ENCODE measurements at regions not wholly inside any gene's neighbourhood (a gene's known extent, or its start where the extent isn't known, plus 50 kb on each side); places are given as distances from the start of the nearest gene placed in this dataset.
"Not testable (repeated sequence)": the region's sequence is repeated elsewhere in the genome, so short reads cannot be mapped to it uniquely, and the experiment has no call there.

GRCh38 chr14:45940318-45940717 is 687.3 kb upstream of the MIS18BP1 start:
- ATAC-seq (no peak), DNase-seq (no peak)
- intact Hi-C loops (cut with DNase I): no loop called here
- Histone ChIP-seq H3K9me3 (no peaks in the 10 kb centered on the region), H3K27ac (no peak overlapping the region), H3K4me3 (no peak overlapping the region), H3K36me3 (replicated peaks in 1 of 2; ENCODE audit: insufficient read depth in 1 of 2, low read depth in 2 of 2) (no peaks in the 10 kb centered on the region), H3K4me1 (no peaks in the 10 kb centered on the region), H3K27me3 (no peaks in the 10 kb centered on the region)
- TF ChIP-seq POLR2A (IDR thresholded peaks at IDR 0.05) (no peak), CTCF (IDR thresholded peaks at IDR 0.05) (no peak)

GRCh38 chr14:45939572-45939971 is 686.6 kb upstream of the MIS18BP1 start:
- Histone ChIP-seq H3K4me3 (no peak overlapping the region), H3K4me1 (no peaks in the 10 kb centered on the region), H3K27ac (no peak overlapping the region), H3K27me3 (no peaks in the 10 kb centered on the region), H3K9me3 (no peaks in the 10 kb centered on the region), H3K36me3 (replicated peaks in 1 of 2; ENCODE audit: insufficient read depth in 1 of 2, low read depth in 2 of 2) (no peaks in the 10 kb centered on the region)
- TF ChIP-seq POLR2A (IDR thresholded peaks at IDR 0.05): no peak
- TF ChIP-seq CTCF (IDR thresholded peaks at IDR 0.05): no peak
- no peak for ATAC-seq
- intact Hi-C loops (cut with DNase I): no loop called here
- DNase-seq: no peak

- H3K27ac ChIP-seq; DNase-seq; H3K9me3 ChIP-seq; ATAC-seq; H3K4me3 ChIP-seq; H3K4me1 ChIP-seq; H3K27me3 ChIP-seq; intact Hi-C loops (cut with DNase I); H3K36me3 ChIP-seq (replicated peaks in 1 of 2; ENCODE audit: insufficient read depth in 1 of 2, low read depth in 2 of 2): not testable (repeated sequence)
- WGBS, 2 donors: 52 to 59% methylated on average over 3 of the region's 3 CpGs
These were observed 667.0 kb upstream of the MIS18BP1 start for GRCh38 chr14:45919995-45920394.

- no peaks in the 10 kb centered on the region for H3K9me3 ChIP-seq
- H3K36me3 ChIP-seq (replicated peaks in 1 of 2; ENCODE audit: insufficient read depth in 1 of 2, low read depth in 2 of 2): no peaks in the 10 kb centered on the region
- H3K4me1 ChIP-seq: no peaks in the 10 kb centered on the region
- no peak overlapping the region for H3K4me3 ChIP-seq
- 45 to 55% methylated on average over 3 of the region's 3 CpGs for WGBS, 2 donors
- TF ChIP-seq CTCF (IDR thresholded peaks at IDR 0.05) (no peak), POLR2A (IDR thresholded peaks at IDR 0.05) (no peak)
- intact Hi-C loops (cut with DNase I): no loop called here
- DNase-seq: no peak
- no peaks in the 10 kb centered on the region for H3K27me3 ChIP-seq
- no peak overlapping the region for H3K27ac ChIP-seq
- no peak for ATAC-seq
These were observed 663.4 kb upstream of the MIS18BP1 start for GRCh38 chr14:45916340-45916953.

- ATAC-seq (no peak), DNase-seq (no peak)
- no peaks in the 10 kb centered on the region for H3K36me3 ChIP-seq (replicated peaks in 1 of 2; ENCODE audit: insufficient read depth in 1 of 2, low read depth in 2 of 2)
- WGBS, 2 donors: 40 to 41% methylated on average over 1 of the region's 1 CpG
- no peak for TF ChIP-seq POLR2A (IDR thresholded peaks at IDR 0.05)
- no peak for TF ChIP-seq CTCF (IDR thresholded peaks at IDR 0.05)
- no peaks in the 10 kb centered on the region for H3K9me3 ChIP-seq
- H3K4me1 ChIP-seq: no peaks in the 10 kb centered on the region
- H3K4me3 ChIP-seq: no peak overlapping the region
- intact Hi-C loops (cut with DNase I): no loop called here
- no peak overlapping the region for H3K27ac ChIP-seq
- H3K27me3 ChIP-seq: no peaks in the 10 kb centered on the region
These were observed 654.8 kb upstream of the MIS18BP1 start for GRCh38 chr14:45907782-45908181.
